SU-DHL-6 (cell line): ENCODE measurements at regions not wholly inside any gene's neighbourhood (a gene's known extent, or its start where the extent isn't known, plus 50 kb on each side); places are given as distances from the start of the nearest gene placed in this dataset.
"Not testable (repeated sequence)": the region's sequence is repeated elsewhere in the genome, so short reads cannot be mapped to it uniquely, and the experiment has no call there.

Source experiments
- H2AFZ ChIP-seq: fragments of 200-600 bp; sonication (generic); 2 replicates; pipeline ENCODE4 v1.6.1; 2014; ENCODE audit warnings: low read depth, mild to moderate bottlenecking, moderate library complexity, mixed read lengths, antibody characterized with exemption, low read length; ENCODE audit not compliant: severe bottlenecking
- H3F3A ChIP-seq: fragments of 200-600 bp; shearing (Covaris generic); 2 replicates; pipeline ENCODE4 v1.6.0; 2016; ENCODE audit warnings: antibody characterized with exemption, mild to moderate bottlenecking; ENCODE audit not compliant: insufficient read depth
- H3K27ac ChIP-seq: fragments of 200-600 bp; sonication (generic); 2 replicates; pipeline ENCODE4 v1.5.1; 2016; ENCODE audit warnings: low read depth, mild to moderate bottlenecking, low read length, moderate library complexity, mixed read lengths
- H3K27me3 ChIP-seq: fragments of 200-600 bp; sonication (generic), shearing (Covaris generic); 2 replicates; pipeline ENCODE4 v1.6.0; 2014; ENCODE audit warnings: mild to moderate bottlenecking, low read length
- H3K36me3 ChIP-seq: fragments of 200-600 bp; sonication (generic); 2 replicates; pipeline ENCODE4 v1.6.1; 2014; ENCODE audit warnings: mild to moderate bottlenecking, low read length, mixed read lengths
- H3K4me2 ChIP-seq: fragments of 300-600, 200-600 bp; shearing (Covaris generic), sonication (generic); 2 replicates; pipeline ENCODE4 v1.6.0; 2014; ENCODE audit warnings: low read length, low read depth, mild to moderate bottlenecking; ENCODE audit not compliant: poor library complexity, severe bottlenecking
- H3K4me3 ChIP-seq: fragments of 200-600 bp; sonication (generic); 2 replicates; pipeline ENCODE4 v1.5.1; 2014; ENCODE audit warnings: antibody characterized with exemption, low read length, mild to moderate bottlenecking, mixed read lengths; ENCODE audit not compliant: insufficient read depth, poor library complexity, severe bottlenecking
- H3K79me2 ChIP-seq: fragments of 200-600 bp; sonication (generic); 2 replicates; pipeline ENCODE4 v1.6.1; 2014; ENCODE audit warnings: mild to moderate bottlenecking, low read length, moderate library complexity; ENCODE audit not compliant: insufficient read depth
- H3K9ac ChIP-seq: fragments of 200-600 bp; sonication (generic); 2 replicates; pipeline ENCODE4 v1.7.0; 2014; ENCODE audit warnings: mild to moderate bottlenecking, low read length
- H3K9me2 ChIP-seq: fragments of 200-600 bp; sonication (generic); replicated peaks from 2 replicates; pipeline ENCODE4 v1.6.1; 2014; ENCODE audit warnings: low read length; ENCODE audit not compliant: insufficient read depth
- H3K9me3 ChIP-seq: fragments of 200-600 bp; sonication (generic); 2 replicates; pipeline ENCODE4 v1.6.1; 2014; ENCODE audit warnings: low read length, mixed read lengths; ENCODE audit not compliant: insufficient read depth
- H4K20me1 ChIP-seq: fragments of 200-600 bp; sonication (generic); 2 replicates; pipeline ENCODE4 v1.6.1; 2014; ENCODE audit warnings: low read depth, mild to moderate bottlenecking, antibody characterized with exemption, low read length, moderate library complexity, mixed read lengths
- EZH2phosphoT487 ChIP-seq: fragments of 200-600 bp; sonication (generic), shearing (Covaris generic); conservative IDR thresholded peaks from 2 replicates; pipeline ENCODE4 v1.6.1; 2018; ENCODE audit warnings: mild to moderate bottlenecking, antibody characterized with exemption, low read length, moderate library complexity, mixed read lengths
- TF ChIP-seq, protein P1 (sequence below): fragments of 200-600 bp; sonication (generic); IDR thresholded peaks from one replicate; pipeline ENCODE4 v1.5.1; 2017; ENCODE audit warnings: antibody characterized with exemption, mild to moderate bottlenecking, low read length, moderate library complexity; ENCODE audit not compliant: insufficient read depth, poor library complexity, severe bottlenecking

DNA sequence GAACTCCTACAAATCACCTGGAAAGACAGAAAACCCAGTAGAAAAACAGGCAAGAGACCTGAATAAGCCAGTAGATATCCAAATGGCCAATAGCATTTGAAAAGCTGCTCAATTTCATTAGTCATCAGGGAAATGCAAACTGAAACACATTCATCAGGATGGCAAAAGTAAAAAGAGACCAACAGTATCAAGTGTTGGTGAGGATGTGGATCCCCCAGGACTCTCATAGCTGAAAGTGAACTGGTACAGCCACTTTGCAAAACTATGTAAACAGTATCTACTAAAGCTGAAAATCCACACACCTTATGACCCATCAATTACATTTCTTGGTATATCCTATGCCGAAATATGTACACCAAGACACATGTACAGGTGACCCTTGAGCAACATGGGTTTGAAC lies 180.4 kb upstream of the IRF2BP2 start:
- not testable (repeated sequence) for H3F3A ChIP-seq, H3K9me2 ChIP-seq, H3K27ac ChIP-seq, H3K4me2 ChIP-seq, H3K9me3 ChIP-seq, H4K20me1 ChIP-seq, H3K27me3 ChIP-seq, H2AFZ ChIP-seq, H3K9ac ChIP-seq, H3K79me2 ChIP-seq, H3K36me3 ChIP-seq, H3K4me3 ChIP-seq

DNA sequence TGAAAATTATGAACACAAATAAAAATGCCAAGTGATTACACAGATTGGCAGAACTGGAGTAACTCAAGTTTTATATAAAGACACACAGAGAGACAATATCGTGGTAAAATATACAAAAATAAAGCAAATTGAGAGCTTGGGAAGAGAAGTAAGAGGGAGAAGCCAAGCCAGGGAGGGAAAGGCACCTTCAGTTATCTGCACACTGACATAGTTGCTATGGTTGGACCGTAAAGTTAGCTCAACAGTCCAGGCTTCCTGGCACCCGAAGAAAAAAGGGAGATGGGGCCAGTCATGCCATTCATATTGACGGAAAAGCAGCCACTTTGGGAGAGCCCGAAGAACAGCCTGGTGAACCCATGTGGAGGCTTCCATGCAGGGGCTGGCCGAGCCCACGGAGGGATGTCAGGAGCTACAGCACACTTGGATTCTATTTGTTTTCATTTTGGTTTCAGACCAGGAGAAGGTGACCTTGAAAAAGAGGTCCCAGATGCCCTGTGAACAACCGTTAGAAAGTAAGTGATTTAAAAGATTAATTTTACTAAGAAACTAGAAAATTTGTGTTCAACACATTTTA lies 177.1 kb upstream of the IRF2BP2 start:
- not testable (repeated sequence) for H2AFZ ChIP-seq, H3F3A ChIP-seq, H3K9me2 ChIP-seq, H3K36me3 ChIP-seq, H3K27me3 ChIP-seq, H4K20me1 ChIP-seq, H3K27ac ChIP-seq, H3K4me2 ChIP-seq, H3K79me2 ChIP-seq, H3K9me3 ChIP-seq, H3K9ac ChIP-seq, H3K4me3 ChIP-seq

DNA sequence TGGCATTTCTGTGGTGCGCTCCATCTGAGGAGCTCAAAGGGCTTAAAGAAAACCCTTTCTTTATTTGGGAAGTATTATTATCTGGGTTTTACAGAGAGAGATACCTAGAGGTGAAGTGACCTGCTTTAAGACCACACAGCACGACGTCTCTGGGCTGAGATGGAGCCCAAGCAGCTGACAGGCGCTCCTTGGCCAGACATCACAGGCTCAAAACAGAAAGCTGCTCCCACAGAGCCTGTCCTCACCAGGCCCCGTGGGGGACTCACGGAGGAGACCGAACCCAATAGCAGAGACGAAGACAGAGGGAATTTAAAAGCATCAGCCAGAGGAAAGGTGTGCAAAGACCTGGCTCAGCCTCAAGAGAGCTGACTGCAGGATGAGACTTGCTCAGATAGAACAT lies 175.9 kb upstream of the IRF2BP2 start:
- not testable (repeated sequence) for H3F3A ChIP-seq, H3K4me2 ChIP-seq, H3K9me2 ChIP-seq, H3K36me3 ChIP-seq, H3K9me3 ChIP-seq, H3K4me3 ChIP-seq, H3K79me2 ChIP-seq, H4K20me1 ChIP-seq, H2AFZ ChIP-seq, H3K9ac ChIP-seq, H3K27ac ChIP-seq, H3K27me3 ChIP-seq

DNA sequence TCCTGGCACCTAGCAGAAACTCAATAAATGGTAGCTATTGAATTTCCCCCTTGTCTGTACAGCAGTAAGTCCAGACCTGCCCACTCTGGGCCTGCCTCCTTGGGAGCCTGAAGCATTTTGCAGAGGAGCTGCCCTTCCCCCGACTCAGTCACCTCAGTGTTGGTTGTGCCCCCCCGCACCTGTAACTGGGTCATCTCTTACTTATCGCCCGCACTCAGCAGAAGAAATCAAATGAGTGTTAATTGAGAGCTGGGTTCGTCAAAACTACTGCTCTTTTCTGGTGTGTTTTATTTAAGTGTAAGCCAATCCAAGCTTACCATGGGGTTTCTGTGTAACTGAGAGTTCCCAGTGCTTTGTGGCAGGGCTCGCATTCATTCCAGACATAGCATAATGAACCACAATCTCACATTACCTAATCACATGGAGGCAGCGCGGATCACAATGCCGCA lies 175.5 kb upstream of the IRF2BP2 start:
- not testable (repeated sequence) for H4K20me1 ChIP-seq, H3K4me2 ChIP-seq, H3F3A ChIP-seq, H3K9me2 ChIP-seq, H3K79me2 ChIP-seq, H3K9me3 ChIP-seq, H3K4me3 ChIP-seq, H3K27ac ChIP-seq, H3K27me3 ChIP-seq, H3K9ac ChIP-seq, H3K36me3 ChIP-seq, H2AFZ ChIP-seq

DNA sequence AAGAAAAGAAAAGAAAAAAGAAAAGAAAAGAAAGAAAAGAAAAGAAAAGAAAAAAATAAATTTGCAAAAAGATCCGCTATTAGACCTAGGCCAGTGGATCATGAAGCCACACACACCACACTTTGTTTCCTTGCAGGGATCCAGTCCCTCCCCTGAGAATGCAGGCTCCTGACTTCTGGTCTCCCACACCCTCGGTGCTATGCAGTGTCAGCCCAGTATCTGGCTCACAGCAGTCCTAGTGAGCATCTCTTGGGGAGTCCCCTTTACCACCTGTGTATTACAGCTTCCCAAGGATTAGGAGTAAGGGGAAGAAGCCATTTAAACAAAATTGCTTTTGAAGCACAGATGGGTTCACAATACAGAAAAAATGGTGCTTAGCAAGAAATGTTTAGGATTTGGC lies 174.1 kb upstream of the IRF2BP2 start:
- not testable (repeated sequence) for H3F3A ChIP-seq, H3K36me3 ChIP-seq, H3K9me3 ChIP-seq, H2AFZ ChIP-seq, H3K27me3 ChIP-seq, H3K79me2 ChIP-seq, H3K4me3 ChIP-seq, H4K20me1 ChIP-seq, H3K9me2 ChIP-seq, H3K4me2 ChIP-seq, H3K27ac ChIP-seq, H3K9ac ChIP-seq

DNA sequence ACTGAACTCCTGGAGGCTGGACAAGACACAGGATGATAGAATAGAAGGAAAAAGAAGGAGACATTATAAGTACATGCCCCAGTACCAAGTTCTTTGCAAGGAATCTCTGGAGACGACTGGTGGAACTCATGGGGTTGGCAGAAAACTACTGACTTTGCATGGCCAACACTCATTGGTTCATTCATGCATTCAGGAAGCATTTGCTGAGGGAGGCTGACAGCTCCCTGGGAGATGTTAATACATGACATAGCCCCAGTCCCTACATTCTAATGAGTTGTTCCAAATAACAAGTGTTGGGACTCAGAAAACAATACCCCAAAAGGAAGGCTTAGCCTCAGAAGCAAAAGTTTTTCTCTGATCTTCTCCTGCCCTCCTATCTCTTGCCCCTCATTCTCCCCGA lies 172.8 kb upstream of the IRF2BP2 start:
- H2AFZ ChIP-seq, result no peak overlapping the region
- H3K4me3 ChIP-seq, result no peak overlapping the region
- H3K9me2 ChIP-seq, result no peaks in the 10 kb centered on the region
- no peak overlapping the region for H3K4me2 ChIP-seq
- H3K36me3 ChIP-seq, result no peaks in the 10 kb centered on the region
- no peaks in the 10 kb centered on the region for H3K9me3 ChIP-seq
- no peaks in the 10 kb centered on the region for H4K20me1 ChIP-seq
- no peak for TF ChIP-seq EZH2phosphoT487
- TF ChIP-seq, protein P1, sequence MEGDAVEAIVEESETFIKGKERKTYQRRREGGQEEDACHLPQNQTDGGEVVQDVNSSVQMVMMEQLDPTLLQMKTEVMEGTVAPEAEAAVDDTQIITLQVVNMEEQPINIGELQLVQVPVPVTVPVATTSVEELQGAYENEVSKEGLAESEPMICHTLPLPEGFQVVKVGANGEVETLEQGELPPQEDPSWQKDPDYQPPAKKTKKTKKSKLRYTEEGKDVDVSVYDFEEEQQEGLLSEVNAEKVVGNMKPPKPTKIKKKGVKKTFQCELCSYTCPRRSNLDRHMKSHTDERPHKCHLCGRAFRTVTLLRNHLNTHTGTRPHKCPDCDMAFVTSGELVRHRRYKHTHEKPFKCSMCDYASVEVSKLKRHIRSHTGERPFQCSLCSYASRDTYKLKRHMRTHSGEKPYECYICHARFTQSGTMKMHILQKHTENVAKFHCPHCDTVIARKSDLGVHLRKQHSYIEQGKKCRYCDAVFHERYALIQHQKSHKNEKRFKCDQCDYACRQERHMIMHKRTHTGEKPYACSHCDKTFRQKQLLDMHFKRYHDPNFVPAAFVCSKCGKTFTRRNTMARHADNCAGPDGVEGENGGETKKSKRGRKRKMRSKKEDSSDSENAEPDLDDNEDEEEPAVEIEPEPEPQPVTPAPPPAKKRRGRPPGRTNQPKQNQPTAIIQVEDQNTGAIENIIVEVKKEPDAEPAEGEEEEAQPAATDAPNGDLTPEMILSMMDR, result no peak
- no peaks in the 10 kb centered on the region for H3F3A ChIP-seq
- no peaks in the 10 kb centered on the region; the same call in 1 of the 2 replicates for H3K27me3 ChIP-seq
- no peak overlapping the region for H3K27ac ChIP-seq
- no peak overlapping the region for H3K9ac ChIP-seq
- H3K79me2 ChIP-seq, result no peaks in the 10 kb centered on the region
